NCI-H2196 (cell line): ENCODE measurements at regions not wholly inside any gene's neighbourhood (a gene's known extent, or its start where the extent isn't known, plus 50 kb on each side); places are given as distances from the start of the nearest gene placed in this dataset.
"Not testable (repeated sequence)": the region's sequence is repeated elsewhere in the genome, so short reads cannot be mapped to it uniquely, and the experiment has no call there.

Experiments
- DNase-seq: peaks from one replicate; lab custom pipeline; 2025; ENCODE audit not compliant: unreplicated experiment; lab: John Stamatoyannopoulos, UW

DNA sequence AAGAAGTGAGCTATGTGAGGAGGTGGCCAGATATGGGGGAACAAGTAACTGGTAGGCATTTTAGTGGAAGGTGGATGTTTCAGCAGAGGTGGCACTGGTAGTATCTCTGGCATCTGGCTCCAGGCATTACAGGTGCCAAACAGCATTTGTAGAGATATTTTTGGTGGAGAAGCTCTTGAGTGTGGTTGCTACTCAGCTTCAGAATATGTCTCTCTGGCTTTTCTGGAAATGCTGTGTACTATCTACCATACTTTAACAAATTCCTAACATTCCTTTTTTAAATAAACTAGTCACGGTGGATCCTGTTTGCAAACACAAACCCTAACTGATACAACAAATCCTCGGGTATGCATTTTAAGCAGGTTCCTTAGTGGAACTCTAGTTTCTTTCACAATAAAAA is 128.0 kb downstream of the BARX2 start:
- no peak for DNase-seq

DNA sequence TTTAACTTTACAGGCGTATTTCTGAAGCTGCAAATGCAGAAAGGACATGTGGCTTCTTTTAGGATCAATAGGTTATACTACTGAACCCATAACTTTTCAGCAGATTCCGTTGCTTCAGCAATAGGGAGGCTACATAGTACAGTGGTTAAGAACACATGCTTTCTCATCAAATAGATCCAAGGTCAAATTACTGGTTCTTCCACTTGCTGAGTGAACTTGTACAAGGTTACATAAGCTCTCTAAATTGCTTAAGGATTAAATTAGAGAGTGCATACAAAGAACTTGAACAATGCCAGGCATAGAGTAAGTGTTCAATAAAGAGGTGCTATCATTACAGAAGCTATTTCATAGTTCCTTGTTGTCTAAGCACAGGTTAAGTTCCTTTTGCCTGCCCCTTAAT is 129.6 kb downstream of the BARX2 start:
- DNase-seq, result no peak

DNA sequence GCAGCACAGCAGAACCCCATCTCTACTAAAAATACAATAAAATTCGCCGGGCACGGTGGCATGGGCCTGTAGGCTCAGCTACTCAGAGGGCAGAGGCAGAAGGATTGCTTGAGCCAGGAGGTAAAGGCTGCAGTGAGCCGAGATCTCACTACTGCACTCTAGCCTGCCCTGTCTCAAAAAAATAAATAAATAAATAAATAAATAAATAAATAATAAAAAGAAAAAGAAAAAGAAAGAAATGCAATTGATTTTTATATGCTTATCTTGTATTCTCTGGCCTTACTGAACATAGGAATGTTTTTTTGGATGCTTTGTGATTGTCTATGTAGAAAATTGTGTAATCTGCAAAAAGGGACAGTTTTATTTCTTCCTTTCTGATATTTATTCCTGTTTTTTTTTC is 132.5 kb downstream of the BARX2 start:
- DNase-seq, result no peak

DNA sequence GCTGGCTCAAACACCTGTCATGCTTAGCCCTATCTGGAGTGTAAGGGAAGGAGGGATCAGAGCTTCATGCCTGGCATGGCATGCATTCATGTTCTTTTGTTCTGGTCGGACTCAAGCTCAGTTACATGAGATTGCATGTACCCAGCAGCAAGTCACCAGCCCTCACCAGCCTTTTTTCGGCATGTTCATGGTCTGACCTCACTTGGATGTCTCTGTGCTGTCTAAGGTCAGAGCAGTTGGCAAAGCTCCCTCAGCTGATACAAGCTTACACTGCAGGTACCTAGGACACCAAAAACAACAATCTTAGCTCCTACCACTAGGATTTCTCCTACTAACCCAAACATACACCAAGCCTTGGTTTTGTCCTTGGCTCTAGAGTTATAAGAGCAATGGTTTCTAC is 152.6 kb downstream of the BARX2 start:
- peak; percentile 33 for DNase-seq

DNA sequence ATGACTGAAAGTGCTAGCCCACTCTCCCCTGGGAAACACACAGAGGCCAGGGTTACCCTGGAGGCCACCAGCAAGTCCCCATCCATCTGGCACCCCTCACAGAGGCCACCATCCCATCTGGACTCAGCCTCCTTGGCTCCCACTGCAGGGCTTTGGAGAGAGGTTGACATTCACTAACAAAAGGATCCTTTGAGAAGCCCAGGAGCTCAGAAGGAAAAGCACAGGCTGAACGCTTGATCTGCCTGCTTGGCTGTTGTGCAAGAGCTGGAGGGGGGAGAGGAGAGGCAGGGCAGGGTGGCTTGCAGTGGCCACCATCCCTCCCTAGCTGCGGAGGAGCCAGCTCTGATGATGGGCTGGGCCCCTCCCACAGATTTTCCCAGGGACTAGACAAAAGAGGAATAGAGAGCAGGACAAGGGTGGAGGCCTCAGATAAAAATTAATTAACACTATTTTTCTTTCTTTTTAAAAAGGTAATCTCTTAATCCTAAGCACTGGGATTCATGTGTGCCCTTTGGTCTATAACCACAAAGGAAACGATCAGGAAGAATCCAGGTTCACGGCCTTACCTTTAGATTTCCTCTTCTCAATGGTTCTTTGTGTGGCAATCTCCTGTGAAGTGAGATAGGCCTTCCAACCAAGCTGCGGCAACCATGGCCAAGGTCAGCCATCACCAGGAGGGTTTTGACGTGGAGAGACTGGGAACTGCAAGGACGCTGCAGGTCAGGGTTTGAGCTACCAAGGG is 154.7 kb downstream of the BARX2 start:
- no peak for DNase-seq

DNA sequence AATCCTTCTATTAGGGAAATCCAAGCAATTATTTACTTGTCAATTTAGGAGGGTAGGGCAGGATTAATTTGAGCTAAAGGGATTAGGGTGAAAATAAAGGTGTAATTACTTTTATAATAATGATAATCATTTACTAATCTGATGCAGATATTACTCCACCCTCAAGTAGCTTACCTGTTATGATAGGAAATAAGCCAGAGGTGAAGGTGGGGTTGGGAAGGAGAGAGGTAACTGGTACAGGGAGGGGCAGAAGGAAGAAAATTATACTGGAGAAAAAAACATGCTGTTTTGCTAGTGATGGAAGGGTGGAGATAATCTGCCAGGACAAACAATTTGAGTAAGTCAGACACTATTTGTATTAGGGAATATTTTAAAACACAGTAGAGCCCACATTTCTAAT is 157.7 kb downstream of the BARX2 start:
- DNase-seq, result no peak

DNA sequence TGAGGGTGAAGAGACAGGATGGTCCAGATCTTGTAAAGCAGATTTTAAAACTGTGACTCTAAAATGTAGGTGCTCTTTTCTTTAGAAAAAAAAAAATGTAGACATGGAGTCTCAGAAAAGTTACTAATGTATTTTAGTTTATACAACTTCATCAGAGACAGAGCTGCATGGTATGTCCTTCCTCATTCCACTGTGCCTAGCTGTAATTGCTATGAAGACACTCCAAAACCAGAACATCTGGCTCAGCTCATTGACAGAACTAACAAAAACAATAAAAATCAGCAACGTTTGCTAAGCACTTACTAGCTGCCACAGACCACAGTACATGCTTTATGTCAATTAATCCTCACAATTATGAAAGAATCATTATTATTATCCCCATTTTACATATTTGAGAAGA is 160.7 kb downstream of the BARX2 start:
- no peak for DNase-seq

- DNase-seq, result no peak
Observed at GRCh38 chr11:129538323-129538722, 162.7 kb downstream of the BARX2 start.

- no peak for DNase-seq
Observed at GRCh38 chr11:129543515-129544290, 168.1 kb downstream of the BARX2 start.

- DNase-seq, result no peak
Observed at GRCh38 chr11:129544691-129545090, 169.0 kb downstream of the BARX2 start.

- DNase-seq, result no peak
Observed at GRCh38 chr11:129546266-129546665, 170.6 kb downstream of the BARX2 start.

DNA sequence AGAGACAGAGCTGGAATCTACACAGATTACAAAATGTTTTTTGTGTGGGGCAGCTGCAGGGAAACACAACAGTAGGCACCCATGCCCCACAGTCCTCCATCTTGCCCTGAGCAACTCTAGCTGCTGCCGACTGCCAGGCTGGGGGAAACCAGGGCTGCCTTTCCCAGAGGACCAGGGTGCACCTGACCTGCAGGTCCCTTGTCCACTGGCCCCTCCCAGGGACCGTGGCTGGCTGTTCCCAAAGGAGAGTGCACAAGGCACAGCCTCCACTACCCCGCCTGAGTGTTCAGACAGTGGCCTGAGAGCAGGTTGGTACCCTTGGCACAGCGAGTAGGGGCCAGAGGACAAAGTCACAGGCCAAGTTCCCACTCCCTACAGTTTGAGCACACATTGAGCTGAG is 181.8 kb downstream of the BARX2 start:
- no peak for DNase-seq

- no peak for DNase-seq
Observed at GRCh38 chr11:129569007-129569406, 193.4 kb downstream of the BARX2 start.

DNA sequence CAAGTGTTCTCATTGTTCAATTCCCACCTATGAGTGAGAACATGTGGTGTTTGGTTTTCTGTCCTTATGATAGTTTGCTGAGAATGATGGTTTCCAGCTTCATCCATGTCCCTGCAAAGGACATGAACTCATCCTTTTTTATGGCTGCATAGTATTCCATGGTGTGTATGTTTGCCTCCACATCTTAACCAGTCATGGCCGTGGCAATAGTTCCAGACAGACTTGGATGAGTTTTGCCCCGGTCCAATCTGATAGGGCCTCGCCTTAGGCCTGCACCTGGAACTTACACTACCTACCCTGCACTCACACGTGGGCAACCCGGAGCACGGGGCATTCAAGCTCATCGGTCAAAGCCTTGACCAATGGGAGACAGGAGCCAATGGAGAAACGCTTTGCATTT is 197.0 kb downstream of the BARX2 start:
- not testable (repeated sequence) for DNase-seq

- no peak for DNase-seq
Observed at GRCh38 chr11:129573161-129573560, 197.5 kb downstream of the BARX2 start.

- no peak for DNase-seq
Observed at GRCh38 chr11:129574431-129574830, 198.8 kb downstream of the BARX2 start.

GRCh38 chr11:129576652-129577051 is 201.0 kb downstream of the BARX2 start:
- no peak for DNase-seq

- no peak for DNase-seq
Observed at GRCh38 chr11:129578006-129578405, 202.4 kb downstream of the BARX2 start.

- DNase-seq, result no peak
Observed at GRCh38 chr11:129580278-129580677, 204.6 kb downstream of the BARX2 start.

GRCh38 chr11:129584316-129584715 is 208.7 kb downstream of the BARX2 start:
- DNase-seq, result no peak

GRCh38 chr11:129589190-129589860 is 213.7 kb downstream of the BARX2 start:
- no peak for DNase-seq
